ENCODE measurements at regions not wholly inside any gene's neighbourhood (a gene's known extent, or its start where the extent isn't known, plus 50 kb on each side); places are given as distances from the start of the nearest gene placed in this dataset.

DNA sequence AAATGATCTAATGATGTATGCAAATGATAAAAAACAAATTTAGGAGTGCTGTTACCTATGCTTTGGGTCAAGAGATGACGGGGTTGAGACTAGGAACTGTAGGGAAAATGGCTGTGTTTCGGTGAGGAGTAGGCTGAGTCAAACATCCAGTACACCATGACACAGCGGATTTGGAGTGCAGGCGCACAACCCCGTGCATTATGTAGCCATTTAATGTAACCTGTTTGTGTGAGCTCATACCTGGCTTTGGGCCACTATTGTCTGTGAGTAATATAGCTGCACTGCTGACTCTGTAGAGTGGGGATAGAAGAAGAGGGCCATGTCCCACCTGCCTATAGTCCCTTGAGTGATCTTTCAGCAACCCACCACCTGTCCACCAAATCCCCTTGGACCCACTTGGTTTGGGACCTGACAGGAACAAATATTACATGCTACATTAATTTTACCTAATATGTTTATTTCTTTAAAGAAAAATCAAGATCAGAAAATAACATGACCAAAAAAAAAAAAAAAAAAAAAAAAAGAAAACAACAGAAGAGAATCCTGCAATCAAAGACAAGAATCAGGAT lies 95.5 kb upstream of the KLHL1 start:
- in situ Hi-C loops (cut with MboI; ENCODE audit: low sequenced_read_pairs) = no loop called here

DNA sequence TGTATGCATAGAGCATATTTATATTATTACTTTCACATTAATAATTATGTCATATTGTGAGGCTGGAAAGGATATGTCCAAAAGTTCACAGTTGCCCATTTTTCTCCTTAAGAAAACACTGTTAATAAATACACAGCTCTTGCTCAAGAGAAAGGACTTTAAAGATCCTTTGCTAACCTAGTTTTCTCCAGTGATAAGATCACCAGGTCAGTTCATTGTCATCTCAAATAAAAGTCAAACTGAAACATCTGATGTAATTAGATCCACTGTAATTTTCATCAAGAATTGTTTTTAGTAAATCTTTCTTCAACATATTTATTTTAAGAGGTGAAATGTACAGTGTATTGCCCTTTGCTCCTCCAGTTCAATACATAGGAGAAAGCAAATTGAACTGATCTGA lies 82.8 kb upstream of the KLHL1 start:
- in situ Hi-C loops (cut with MboI; ENCODE audit: low sequenced_read_pairs) = no loop called here

DNA sequence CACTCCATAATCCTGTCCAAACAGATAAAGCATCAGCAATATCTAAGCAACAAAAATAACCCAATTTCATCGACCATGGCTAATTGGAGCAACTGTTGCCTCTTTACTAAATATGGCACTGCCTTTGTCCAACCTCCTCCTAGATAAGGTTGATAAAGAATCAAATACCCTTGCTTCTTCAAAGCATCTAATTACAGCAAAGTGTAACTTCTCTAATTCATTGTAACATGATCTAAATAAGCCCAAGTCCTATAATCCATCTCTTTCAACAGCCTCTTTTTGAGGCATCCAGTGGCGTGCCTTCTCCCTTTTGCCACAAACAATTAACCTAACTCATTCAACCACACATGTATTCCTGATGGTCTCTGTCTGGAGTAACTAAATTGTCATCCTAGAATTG lies 81.7 kb upstream of the KLHL1 start:
- in situ Hi-C loops (cut with MboI; ENCODE audit: low sequenced_read_pairs) = no loop called here

DNA sequence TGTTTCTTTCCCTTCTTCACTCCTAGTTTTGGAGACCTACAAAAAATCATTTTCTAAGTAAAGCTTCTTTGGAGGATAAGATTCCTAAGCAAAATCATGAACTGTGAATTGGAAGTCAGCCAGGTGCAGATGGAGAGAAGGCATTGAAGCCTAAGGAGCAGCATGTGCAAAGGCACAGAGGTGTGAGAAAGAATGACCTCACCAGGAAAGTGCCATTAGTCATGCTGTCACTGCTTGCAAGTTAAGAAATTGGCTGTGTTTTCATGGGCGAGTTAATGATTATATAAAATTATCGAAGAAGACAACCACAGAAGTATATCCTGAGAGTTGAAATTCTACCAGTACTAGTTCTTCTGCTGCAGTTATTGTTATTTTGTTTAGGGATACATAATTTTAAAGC lies 80.3 kb upstream of the KLHL1 start:
- in situ Hi-C loops (cut with MboI; ENCODE audit: low sequenced_read_pairs) = no loop called here

DNA sequence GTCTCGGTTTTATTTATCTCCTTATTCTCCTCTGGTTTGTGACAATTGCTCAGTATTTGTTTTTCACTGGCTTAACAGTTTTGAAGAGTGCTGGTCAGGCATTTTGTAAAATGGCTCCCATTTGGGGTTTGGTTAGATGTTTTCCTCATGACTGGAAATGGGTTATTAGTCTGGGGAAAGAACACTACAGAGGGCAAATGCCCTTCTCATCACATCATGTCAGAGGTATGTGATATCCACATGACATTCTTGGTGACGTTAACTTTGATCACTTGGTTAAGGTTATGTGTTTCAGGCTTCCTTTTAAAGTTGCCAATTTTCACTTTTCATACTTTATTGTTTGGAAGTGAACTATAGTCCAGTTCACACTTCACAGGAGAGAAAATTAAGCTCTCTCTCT lies 74.8 kb upstream of the KLHL1 start:
- in situ Hi-C loops (cut with MboI; ENCODE audit: low sequenced_read_pairs) = no loop called here

Data from HL-60/S4 treated with retinoic acid at 250 ng/mL for 4 days and 3 days (cell line).